Pancreas (tissue), 10 donors: ENCODE measurements at regions not wholly inside any gene's neighbourhood (a gene's known extent, or its start where the extent isn't known, plus 50 kb on each side); places are given as distances from the start of the nearest gene placed in this dataset.

Experiments
- ATAC-seq, 4 donors: fragments of 200-7000 bp; cut with Tn5 transposase; one replicate each; pipeline versions ENCODE4 v1.8.0 to v1.9.1; 2020; ENCODE audit warnings: mild to moderate bottlenecking in 4 of 4, moderate library complexity in 4 of 4
- DNase-seq, 6 donors: peaks; one replicate each; pipeline ENCODE4 v3.0.0-alpha.2; 2020
- FAIRE-seq: peaks from 2 replicates; lab custom pipeline; 2012; peaks lifted over from hg19 to GRCh38; lab: Jason Lieb, UNC
- H3K27ac ChIP-seq, 4 donors: fragments of 200-600 bp; sonication (generic); 1 replicate in 3 of 4; 2 replicates in 1 of 4; pipeline versions ENCODE4 v1.5.0 to v1.8.0; 2020
- H3K27me3 ChIP-seq, 4 donors: fragments of 200-600 bp; one replicate each; pipeline ENCODE4 v1.8.0; 2021
- H3K36me3 ChIP-seq, 3 donors: fragments of 200-600 bp; sonication (generic) in 1 of 3; one replicate each; pipeline versions ENCODE4 v1.5.0 to v1.8.0; 2020 to 2021
- H3K4me1 ChIP-seq, 3 donors: fragments of 200-600 bp; one replicate each; pipeline ENCODE4 v1.8.0; 2021
- H3K4me3 ChIP-seq, 4 donors: fragments of 200-600 bp; sonication (generic) in 2 of 4; one replicate each; pipeline versions ENCODE4 v1.5.0 to v1.8.0; 2020 to 2021
- H3K9me3 ChIP-seq, 4 donors: fragments of 200-600 bp; one replicate each; pipeline ENCODE4 v1.8.0; 2021
- WGBS, 2 donors: extraction: QIAGEN DNeasy Blood & Tissue Kit; methylation state at CpG; one replicate each; pipeline ENCODE4 v1.1.7; 2013; 5-methylcytosine and 5-hydroxymethylcytosine counted together
- intact Hi-C, 3 donors: fragments of 100-400 bp; cut with DNase I; formaldehyde crosslinking; loops; one replicate each; pipeline versions ENCODE4 v1.11.1 to v1.14.2; 2022
- TF ChIP-seq, protein P1 (sequence below), 4 donors: fragments of 200-600 bp; sonication (generic) in 3 of 4; IDR thresholded peaks; one replicate each; pipeline versions ENCODE4 v1.5.0 to v1.8.0; 2021; ENCODE audit warnings: antibody characterized with exemption in 4 of 4
- donor health status: healthy with polysubstance abuse.
- donor health status: DM: no; HTN: no; CAD: no; lungs with moderate emphysema.
- donor health status: DM: no; HTN: no; CAD: no.
- donor health status: control.
- donor health status: control.
- donor health status: Bipolar disorder and iron deficiency.
- donor health status: DM: yes; HTN: yes; CAD: no.
- donor health status: DM: no; HTN: no; CAD: no.
- donor health status: DM: no; HTN: no; CAD: no.
- donor health status: DM: yes; HTN: yes; CAD: no.

DNA sequence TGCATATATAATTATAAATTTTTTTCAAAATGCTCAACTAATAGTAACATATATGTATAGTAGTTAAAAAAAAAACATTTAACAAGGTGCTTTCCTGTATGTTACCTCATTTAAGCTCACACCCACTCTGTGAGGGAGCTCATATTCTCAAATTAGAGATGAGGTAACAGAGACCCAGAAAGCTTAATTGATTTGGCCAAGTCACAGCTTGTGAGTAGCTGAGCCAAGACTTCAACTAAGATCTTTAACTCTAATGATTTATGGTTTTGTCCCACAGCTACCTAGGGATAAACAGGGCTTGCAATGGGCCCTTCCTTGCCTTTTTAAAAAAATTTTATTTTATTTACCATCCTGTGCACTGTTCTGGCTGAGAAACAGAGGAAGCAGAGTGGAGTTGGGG is 230.0 kb upstream of the GOLIM4 start:
- ATAC-seq: no peak
- no peak for FAIRE-seq
- no peaks in the 10 kb centered on the region for H3K36me3 ChIP-seq
- H3K4me3 ChIP-seq: no peak overlapping the region
- TF ChIP-seq, protein P1, sequence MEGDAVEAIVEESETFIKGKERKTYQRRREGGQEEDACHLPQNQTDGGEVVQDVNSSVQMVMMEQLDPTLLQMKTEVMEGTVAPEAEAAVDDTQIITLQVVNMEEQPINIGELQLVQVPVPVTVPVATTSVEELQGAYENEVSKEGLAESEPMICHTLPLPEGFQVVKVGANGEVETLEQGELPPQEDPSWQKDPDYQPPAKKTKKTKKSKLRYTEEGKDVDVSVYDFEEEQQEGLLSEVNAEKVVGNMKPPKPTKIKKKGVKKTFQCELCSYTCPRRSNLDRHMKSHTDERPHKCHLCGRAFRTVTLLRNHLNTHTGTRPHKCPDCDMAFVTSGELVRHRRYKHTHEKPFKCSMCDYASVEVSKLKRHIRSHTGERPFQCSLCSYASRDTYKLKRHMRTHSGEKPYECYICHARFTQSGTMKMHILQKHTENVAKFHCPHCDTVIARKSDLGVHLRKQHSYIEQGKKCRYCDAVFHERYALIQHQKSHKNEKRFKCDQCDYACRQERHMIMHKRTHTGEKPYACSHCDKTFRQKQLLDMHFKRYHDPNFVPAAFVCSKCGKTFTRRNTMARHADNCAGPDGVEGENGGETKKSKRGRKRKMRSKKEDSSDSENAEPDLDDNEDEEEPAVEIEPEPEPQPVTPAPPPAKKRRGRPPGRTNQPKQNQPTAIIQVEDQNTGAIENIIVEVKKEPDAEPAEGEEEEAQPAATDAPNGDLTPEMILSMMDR (IDR thresholded peaks at IDR 0.05): no peak
- H3K4me1 ChIP-seq: no peaks in the 10 kb centered on the region
- no peak for DNase-seq
- H3K27me3 ChIP-seq: no peaks in the 10 kb centered on the region
- intact Hi-C loops: no loop called here
- no peak overlapping the region for H3K27ac ChIP-seq
- no peaks in the 10 kb centered on the region for H3K9me3 ChIP-seq

DNA sequence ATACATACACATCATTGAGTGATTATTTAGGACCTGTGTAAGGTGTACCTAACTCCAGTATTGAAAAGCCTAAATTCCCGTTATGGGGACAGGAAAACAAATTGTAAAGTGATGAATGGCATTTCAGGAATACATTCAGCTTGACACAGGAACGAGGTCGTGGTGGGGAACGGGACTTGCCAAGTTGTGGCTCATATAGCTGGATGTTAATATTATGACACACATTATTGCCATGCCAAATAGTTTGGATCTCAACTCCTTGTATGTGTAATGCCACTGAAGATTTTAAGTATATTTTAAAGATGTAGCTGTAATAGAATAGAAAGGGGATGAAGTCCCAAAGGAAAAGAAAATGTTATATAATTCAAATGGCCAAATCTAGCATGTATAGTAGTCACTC is 227.2 kb upstream of the GOLIM4 start:
- H3K4me3 ChIP-seq: no peak overlapping the region
- intact Hi-C loops: no loop called here
- TF ChIP-seq, protein P1 (IDR thresholded peaks at IDR 0.05): no peak
- H3K27ac ChIP-seq: no peak overlapping the region
- no peak for FAIRE-seq
- ATAC-seq: no peak
- H3K36me3 ChIP-seq: no peaks in the 10 kb centered on the region
- H3K27me3 ChIP-seq: no peaks in the 10 kb centered on the region
- DNase-seq: no peak
- no peaks in the 10 kb centered on the region for H3K9me3 ChIP-seq
- 42 to 48% methylated on average over 4 of the region's 4 CpGs for WGBS, 2 donors
- no peaks in the 10 kb centered on the region for H3K4me1 ChIP-seq

DNA sequence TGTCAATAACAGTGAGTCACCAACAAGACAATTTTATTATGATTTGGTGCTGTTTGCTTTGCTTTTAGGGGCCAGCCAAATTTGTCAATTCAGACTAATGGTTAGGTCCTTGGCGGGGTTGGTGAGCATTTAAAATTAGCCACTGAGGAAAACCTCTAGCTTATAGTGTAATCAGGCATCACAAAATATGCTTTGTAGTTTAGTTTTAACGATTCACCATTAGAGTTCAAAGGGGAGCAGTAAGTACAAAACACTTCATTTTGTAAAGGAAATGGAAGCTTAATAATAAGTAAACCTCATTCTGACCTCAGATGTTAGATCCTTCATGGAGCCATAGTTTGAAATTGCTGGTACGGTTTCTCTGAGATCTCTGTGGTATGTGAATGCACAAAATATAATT is 218.4 kb upstream of the GOLIM4 start:
- Histone ChIP-seq H3K4me1 (no peaks in the 10 kb centered on the region), H3K27ac (no peak overlapping the region), H3K36me3 (no peaks in the 10 kb centered on the region), H3K4me3 (no peak overlapping the region), H3K27me3 (no peaks in the 10 kb centered on the region), H3K9me3 (no peaks in the 10 kb centered on the region)
- 72 to 76% methylated on average over 3 of the region's 3 CpGs for WGBS, 2 donors
- ATAC-seq (no peak), DNase-seq (no peak), FAIRE-seq (no peak)
- intact Hi-C loops: no loop called here
- TF ChIP-seq, protein P1 (IDR thresholded peaks at IDR 0.05): no peak

DNA sequence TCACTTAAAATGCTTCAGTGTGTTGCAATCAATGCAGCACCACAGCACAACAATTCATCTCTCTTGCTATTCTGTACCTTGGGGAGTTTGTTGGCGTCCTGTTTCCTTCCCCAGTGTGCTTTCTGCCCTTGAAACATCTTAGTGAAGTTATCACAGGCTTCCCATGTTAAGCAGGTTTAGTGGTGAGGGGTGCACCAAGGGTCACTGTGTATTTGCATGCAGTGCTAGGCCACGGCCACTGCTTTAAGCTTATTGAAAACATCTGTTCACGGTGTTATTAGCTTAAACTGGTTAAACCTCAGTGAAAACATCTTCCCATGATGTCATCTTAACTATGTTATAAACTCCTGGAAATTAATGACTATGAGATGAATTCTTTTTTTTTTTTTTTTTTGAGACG is 217.3 kb upstream of the GOLIM4 start:
- WGBS, 2 donors: 68 to 73% methylated on average over 3 to 4 of the region's 4 CpGs
- FAIRE-seq (no peak), DNase-seq (no peak), ATAC-seq (no peak)
- Histone ChIP-seq H3K27me3 (no peaks in the 10 kb centered on the region), H3K4me1 (no peaks in the 10 kb centered on the region), H3K36me3 (no peaks in the 10 kb centered on the region), H3K9me3 (no peaks in the 10 kb centered on the region), H3K27ac (no peak overlapping the region), H3K4me3 (no peak overlapping the region)
- TF ChIP-seq, protein P1 (IDR thresholded peaks at IDR 0.05): no peak
- intact Hi-C loops: no loop called here

DNA sequence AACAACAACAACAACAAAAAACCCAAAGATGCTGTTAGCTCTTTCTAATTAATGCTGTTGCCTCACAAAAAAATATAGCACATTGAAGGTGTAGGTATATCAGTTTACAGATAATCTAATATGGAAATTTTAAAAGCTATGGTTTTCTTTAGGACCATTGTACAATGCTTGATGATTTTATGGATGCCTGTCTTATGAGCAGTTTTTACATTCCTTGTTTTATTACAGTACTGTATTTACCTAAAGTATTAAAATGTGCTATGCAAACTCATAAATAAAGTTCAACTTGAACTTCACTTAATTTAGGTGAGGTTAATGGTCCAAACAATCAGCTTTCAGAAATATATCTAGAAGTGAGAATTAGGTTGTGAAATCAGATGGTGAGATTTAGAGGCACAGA is 212.2 kb upstream of the GOLIM4 start:
- H3K27ac ChIP-seq: no peak overlapping the region
- TF ChIP-seq, protein P1 (IDR thresholded peaks at IDR 0.05): no peak

More for the DNA sequence above, 212.2 kb upstream of the GOLIM4 start:
- ATAC-seq (no peak), DNase-seq (no peak), FAIRE-seq (no peak)
- Histone ChIP-seq H3K4me1 (no peaks in the 10 kb centered on the region), H3K36me3 (no peaks in the 10 kb centered on the region), H3K27me3 (no peaks in the 10 kb centered on the region), H3K4me3 (no peak overlapping the region), H3K9me3 (no peaks in the 10 kb centered on the region)
- intact Hi-C loops: no loop called here
